HG02884 (cell line): ENCODE measurements at regions not wholly inside any gene's neighbourhood (a gene's known extent, or its start where the extent isn't known, plus 50 kb on each side); places are given as distances from the start of the nearest gene placed in this dataset.
"Not testable (repeated sequence)": the region's sequence is repeated elsewhere in the genome, so short reads cannot be mapped to it uniquely, and the experiment has no call there.

Source experiments
- ATAC-seq: cut with Tn5 transposase; IDR thresholded peaks from one replicate; pipeline ENCODE4 v1.9.1; 2021; ENCODE audit warnings: mild to moderate bottlenecking, moderate library complexity; ENCODE audit not compliant: unreplicated experiment

DNA sequence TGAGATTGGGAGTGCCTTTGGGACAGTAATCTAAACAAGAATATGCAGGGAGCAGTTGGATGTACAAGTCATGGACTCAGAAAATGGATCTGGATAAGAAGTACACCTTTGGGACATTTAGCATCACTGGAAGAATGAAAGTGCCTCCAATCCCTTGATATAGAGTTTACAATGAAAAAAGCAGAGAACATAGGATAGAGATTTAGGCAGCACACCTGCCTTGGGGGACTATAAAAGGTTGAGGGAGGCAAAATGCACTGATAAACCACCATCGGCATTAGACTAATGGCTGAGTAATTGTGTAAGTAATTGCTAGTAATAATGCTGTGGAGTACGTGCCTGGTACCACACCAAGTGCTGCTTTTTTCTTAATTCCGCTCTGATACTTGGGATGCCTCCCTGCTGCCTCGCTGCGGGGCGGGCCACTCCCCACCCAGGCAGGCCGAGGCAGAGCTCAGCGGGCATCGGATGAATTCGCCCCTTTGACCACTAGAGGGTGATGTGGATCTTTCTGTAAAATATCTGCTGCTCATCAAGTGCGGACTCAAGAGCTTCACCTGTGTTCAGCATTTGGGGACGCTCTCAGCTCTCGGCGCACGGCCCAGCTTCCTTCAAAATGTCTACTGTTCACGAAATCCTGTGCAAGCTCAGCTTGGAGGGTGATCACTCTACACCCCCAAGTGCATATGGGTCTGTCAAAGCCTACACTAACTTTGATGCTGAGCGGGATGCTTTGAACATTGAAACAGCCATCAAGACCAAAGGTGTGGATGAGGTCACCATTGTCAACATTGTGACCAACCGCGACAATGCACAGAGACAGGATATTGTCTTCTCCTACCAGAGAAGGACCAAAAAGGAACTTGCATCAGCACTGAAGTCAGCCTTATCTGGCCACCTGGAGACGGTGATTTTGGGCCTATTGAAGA lies 99.9 kb downstream of the ANKRD18B start:
- peak; percentile 81 for ATAC-seq

DNA sequence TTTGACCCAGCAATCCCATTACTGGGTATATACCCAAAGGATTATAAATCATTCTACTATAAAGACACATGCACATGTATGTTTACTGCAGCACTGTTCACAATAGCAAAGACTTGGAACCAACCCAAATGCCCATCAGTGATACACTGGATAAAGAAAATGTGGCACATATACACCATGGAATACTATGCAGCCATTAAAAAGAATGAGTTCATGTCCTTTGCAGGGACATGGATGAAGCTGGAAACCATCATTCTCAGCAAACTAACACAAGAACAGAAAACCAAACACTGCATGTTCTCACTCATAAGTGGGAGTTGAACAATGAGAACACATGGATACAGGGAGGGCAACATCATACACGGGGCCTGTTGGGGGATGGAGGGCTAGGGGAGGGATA lies 104.3 kb downstream of the ANKRD18B start:
- ATAC-seq = not testable (repeated sequence)

DNA sequence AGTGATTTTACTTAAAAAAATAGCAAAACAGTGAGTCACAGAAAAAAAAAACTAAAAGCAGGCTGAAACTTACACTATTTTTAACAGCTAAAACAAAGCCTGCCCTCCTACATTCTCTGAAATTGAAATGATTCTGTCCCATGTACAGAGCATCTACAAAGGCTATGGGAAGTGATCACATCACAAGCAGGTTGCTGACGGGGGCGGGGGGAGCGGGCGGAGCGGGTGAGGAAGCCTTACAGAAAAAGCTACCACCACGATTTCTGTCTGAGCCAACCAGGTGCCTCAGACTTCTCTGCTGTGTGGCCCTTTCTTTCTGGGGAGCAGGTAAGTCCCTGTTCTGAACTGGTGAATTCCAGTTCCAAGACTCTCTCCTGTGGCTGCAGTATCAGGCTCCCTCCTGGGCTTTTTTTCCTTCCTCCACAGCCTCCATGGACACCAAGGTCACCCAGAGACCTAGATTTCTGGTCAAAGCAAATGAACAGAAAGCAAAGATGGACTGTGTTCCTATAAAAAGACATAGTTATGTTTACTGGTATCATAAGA lies 104.9 kb downstream of the ANKRD18B start:
- no peak for ATAC-seq

- ATAC-seq = no peak
Measured at GRCh38 chr9:33633636-33634035, 109.6 kb downstream of the ANKRD18B start.

- no peak for ATAC-seq
Measured at GRCh38 chr9:33637881-33638280, 113.8 kb downstream of the ANKRD18B start.

DNA sequence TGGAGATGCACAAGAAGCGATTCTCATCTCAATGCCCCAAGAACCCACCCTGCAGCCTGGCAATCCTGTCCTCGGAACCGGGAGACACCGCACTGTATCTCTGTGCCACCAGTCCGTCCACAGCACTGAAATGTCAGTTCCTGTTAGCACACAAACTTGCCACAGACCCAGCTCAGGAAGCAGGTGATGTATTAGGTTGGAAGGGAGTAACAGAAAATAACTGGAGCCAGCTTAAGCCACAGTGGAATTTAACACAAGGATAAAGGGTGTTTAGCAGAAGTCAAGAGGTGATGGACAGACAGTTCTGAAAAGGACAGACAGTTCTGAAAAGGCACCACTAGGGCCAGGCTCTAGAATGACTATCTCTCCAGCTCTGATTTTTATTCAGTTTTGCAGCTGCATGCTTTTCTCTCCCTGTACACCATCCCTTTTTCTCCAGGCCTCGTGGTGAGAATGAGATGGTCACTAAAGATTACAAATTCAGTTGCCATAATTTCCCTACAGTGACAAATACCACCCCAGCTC lies 114.4 kb downstream of the ANKRD18B start:
- no peak for ATAC-seq

- no peak for ATAC-seq
Measured at GRCh38 chr9:33645706-33646105, 121.7 kb downstream of the ANKRD18B start.

DNA sequence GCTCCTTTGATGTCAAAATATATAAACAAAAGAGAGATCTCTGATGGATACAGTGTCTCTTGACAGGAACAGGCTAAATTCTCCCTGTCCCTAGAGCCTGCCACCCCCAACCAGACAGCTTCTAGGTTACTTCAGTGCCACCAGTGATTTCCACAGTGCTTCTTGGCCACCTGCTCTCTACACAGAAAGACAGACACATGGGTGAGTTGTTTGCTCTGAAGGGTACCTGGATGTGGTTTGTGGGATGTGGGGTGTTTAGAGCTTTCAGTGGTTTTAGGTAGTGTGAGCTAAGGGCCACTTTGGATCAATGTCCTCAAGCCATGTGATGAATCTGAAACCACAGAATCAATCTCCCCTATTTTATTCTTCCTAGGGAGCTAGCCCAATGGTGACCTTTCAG lies 125.4 kb downstream of the ANKRD18B start:
- no peak for ATAC-seq

- no peak for ATAC-seq
Measured at GRCh38 chr9:33651125-33651524, 127.1 kb downstream of the ANKRD18B start.

DNA sequence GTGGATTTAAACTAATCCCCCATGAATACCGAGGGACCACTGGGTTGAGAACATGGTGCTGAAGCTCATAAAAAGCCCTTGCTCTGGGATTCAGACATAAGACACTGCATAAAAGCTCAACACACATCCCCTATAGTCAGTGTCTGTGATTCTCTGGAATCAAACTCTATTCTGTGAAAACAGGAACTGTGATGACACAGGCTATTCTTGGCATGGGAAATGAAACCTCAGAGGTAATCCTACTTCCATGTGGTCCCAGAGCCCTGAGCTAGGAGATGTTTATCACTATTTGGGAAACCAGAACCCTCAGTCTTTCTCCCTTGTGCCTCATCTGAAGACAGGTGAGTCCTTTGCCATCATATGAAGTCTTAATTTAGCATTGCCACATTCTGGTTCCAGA lies 135.4 kb upstream of the PRSS3 start:
- ATAC-seq = no peak

GRCh38 chr9:33660772-33661171 lies 134.6 kb upstream of the PRSS3 start:
- ATAC-seq = no peak

DNA sequence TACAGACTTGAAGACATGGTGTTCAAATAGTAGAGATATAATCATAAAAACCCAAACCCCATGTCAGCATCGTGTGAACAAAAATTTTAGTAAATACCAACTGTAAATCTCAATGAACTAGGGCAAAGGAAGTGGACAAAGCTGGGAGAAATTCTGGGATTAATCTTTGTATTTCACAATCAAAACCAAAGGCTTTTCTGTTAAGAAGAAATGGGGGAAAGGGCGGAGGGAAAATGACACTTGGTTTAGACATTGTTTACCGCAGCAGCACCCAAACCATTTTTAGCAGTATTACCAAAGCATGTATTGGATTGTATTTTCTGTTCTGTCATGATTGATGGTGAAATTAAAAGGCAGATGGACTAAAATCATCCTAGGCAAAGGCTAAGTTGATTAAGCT lies 134.2 kb upstream of the PRSS3 start:
- ATAC-seq = no peak

DNA sequence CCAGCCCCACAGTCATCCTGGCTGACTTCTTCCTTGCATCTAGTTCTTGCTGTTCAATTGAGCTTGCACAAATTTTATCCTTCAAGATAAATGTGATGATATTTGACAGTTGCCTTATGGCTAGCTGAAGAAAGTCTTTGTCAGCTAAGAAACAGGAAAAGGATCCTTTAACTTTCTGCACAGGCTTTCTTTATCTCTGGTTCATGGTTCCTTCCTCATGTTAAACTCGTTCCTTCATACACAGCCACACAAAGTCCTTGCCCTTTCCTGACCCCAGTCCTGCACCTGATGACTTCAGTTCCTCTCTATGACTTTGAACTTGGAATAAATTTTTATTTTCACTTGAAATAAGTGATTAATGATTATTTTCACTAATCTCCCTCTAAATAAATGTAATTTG lies 132.5 kb upstream of the PRSS3 start:
- ATAC-seq = no peak

DNA sequence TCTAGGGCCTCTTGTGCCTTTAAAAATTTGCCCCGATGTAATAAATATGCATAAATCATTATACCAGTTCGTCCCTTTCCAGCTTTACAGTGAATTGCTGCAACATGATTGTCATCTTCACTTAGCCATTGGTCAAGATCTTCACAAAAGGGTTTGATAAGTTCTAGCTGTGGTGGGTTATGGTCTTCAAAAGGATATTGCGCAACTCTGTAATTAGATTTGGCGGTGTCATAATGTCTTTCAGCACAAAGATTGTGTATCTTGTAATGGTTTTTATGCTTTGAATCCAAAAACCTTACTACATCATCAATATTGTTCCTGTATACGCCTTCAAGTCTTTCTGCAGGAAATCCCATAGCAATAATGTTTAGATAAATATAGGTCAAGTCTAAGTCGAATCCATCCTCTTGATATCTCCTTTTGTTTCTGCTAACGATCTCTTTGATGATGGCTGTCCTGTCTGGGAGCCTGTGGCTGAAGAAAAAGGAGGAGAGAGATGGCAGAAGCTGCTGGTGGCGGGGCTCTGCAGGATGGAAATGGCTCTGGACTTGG lies 119.1 kb upstream of the PRSS3 start:
- not testable (repeated sequence) for ATAC-seq

DNA sequence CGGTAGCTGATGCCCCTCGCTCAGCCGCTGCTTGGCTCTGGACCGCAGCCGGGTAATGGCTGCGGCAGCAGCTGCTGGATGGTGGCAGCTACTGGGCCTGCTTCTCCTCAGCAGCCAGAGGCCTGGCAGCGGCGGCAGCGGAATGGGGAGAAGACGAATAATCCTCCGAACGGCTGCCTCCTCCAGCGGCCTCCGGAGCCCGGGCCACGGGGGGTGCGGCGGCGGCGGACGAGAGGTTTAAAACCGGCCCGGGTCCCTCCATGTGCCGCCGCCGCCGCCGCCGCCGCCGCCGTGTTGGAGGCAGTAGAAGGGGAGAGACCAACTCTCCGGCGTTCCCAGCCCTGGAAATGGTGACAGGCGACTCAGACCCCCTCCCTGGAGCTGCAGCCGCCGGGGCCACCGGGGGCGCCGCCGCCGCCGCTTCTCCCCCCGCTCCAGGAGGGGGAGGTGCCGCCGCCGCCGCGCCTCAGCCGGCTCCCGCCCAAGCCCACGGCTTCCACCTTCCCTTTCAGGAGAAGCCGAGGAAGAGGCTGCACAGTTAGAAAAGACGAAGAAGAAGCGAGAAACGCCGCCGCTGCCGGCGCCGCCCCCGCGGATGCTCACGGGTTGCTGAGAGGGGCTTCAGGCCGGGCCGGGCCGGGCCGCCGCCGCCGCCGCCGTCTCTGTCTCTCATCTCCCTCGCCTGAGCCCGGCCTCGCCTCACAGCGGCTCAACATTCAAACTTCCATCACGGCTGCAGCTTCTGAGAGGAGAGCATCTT lies 118.4 kb upstream of the PRSS3 start:
- ATAC-seq = no peak

DNA sequence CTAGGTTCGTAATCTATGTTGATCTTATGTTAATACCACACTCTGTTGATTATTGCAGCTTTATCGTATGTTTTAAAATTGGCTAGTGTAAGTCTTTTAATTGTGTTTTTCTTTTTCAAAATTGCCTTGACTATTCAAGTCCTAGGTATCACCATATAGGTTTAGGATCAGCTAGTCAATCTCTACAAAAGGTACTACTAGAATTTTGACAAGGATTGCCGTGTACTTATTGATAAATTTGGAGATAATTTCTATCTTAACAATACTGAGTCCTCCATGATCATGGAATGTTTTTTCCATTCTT lies 117.9 kb upstream of the PRSS3 start:
- no peak for ATAC-seq

GRCh38 chr9:33677961-33678360 lies 117.4 kb upstream of the PRSS3 start:
- no peak for ATAC-seq

DNA sequence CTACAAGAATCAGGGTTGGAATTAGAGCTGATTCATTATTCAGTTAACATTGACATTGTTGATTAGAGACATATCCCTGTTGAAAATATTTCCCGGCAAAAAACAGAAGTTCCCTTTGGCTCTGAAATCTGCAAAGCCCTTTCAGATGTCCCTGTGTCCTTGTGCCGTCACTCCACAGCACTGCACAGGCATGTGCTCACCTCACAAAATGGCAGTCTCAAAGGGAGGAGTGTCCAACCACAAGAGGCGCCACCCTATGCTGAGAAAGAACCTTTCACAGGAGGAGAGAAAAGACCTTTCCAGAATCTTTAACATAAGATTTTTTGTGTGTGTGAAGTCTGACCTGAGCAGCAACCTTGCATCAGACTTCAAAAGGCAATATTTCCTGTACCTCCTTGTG lies 112.8 kb upstream of the PRSS3 start:
- no peak for ATAC-seq

DNA sequence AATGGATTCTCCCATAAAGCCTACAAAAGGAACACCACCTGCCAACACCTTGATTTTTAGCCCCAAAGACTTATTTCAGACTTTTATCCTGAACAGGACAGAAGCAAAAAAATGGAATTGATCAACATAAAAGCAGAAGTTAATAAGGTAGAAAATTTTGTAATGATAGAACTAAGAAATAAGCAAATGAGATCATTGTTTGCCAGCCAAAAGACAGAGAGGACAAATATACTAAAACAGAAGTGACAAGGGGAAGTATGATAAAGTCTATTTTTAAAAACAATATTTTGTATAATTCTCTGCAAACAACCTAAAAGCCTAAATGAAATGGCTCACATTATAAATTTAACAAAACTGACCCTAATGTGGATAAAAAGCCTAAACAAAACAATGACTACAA lies 110.5 kb upstream of the PRSS3 start:
- no peak for ATAC-seq

GRCh38 chr9:33686942-33687341 lies 108.4 kb upstream of the PRSS3 start:
- no peak for ATAC-seq

DNA sequence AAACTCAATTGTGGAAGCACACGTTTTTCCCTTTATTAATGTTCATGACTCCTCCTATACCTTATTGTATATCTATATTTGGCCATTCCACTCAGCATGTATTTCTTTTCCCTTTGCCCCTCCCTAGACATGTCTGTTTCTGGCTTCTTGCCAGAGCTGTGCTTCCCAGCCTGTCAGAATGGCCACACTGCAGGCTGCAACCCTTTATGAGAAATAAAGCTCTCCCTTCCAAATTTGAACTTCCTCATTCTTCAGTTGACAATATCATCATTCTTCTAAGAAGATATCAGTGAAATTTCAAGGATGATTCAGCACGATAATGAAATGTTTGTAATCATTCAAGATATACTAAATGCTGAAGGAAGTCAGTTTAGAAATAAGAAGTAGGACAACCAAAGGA lies 107.6 kb upstream of the PRSS3 start:
- no peak for ATAC-seq
